Fibroblast of pulmonary artery (primary cell): ENCODE measurements at regions not wholly inside any gene's neighbourhood (a gene's known extent, or its start where the extent isn't known, plus 50 kb on each side); places are given as distances from the start of the nearest gene placed in this dataset.

Experiments used
- DNase-seq: peaks from one replicate; pipeline ENCODE4 v3.0.0-alpha.2; 2010; ENCODE audit warnings: low read depth
- H3K4me3 ChIP-seq: replicated peaks from 2 replicates; pipeline ENCODE4 v1.5.1; 2011; ENCODE audit warnings: low read depth, mild to moderate bottlenecking, control low read depth, low read length, moderate library complexity
- CTCF ChIP-seq: IDR thresholded peaks from 2 replicates; pipeline ENCODE4 v1.5.1; 2011; ENCODE audit warnings: mild to moderate bottlenecking, control low read depth, low read length, inconsistent platforms; ENCODE audit errors: missing control alignments

GRCh38 chr18:44374966-44375365 is 305.7 kb upstream of the SETBP1 start:
- DNase-seq = no peak
- TF ChIP-seq CTCF = no peak
- no peak overlapping the region for H3K4me3 ChIP-seq

GRCh38 chr18:44386401-44386800 is 294.3 kb upstream of the SETBP1 start:
- no peak for TF ChIP-seq CTCF
- DNase-seq = no peak
- H3K4me3 ChIP-seq = no peak overlapping the region

GRCh38 chr18:44388329-44388728 is 292.4 kb upstream of the SETBP1 start:
- no peak for TF ChIP-seq CTCF
- DNase-seq = no peak
- H3K4me3 ChIP-seq = no peak overlapping the region

- TF ChIP-seq CTCF = no peak
- H3K4me3 ChIP-seq = no peak overlapping the region
- no peak for DNase-seq
These were observed 287.8 kb upstream of the SETBP1 start for GRCh38 chr18:44392933-44393332.

GRCh38 chr18:44393406-44393805 is 287.3 kb upstream of the SETBP1 start:
- TF ChIP-seq CTCF = no peak
- DNase-seq = no peak
- no peak overlapping the region for H3K4me3 ChIP-seq

GRCh38 chr18:44396550-44396949 is 284.1 kb upstream of the SETBP1 start:
- H3K4me3 ChIP-seq = no peak overlapping the region
- no peak for DNase-seq
- TF ChIP-seq CTCF = no peak

GRCh38 chr18:44409071-44409470 is 271.6 kb upstream of the SETBP1 start:
- DNase-seq = no peak
- no peak for TF ChIP-seq CTCF
- H3K4me3 ChIP-seq = no peak overlapping the region
